NB4 (cell line): ENCODE measurements at regions not wholly inside any gene's neighbourhood (a gene's known extent, or its start where the extent isn't known, plus 50 kb on each side); places are given as distances from the start of the nearest gene placed in this dataset.

ENCODE experiments used
- DNase-seq: peaks from one replicate; pipeline ENCODE4 v3.0.0; 2010; ENCODE audit warnings: low read depth
- H3K4me3 ChIP-seq: one replicate; pipeline ENCODE4 v1.5.1; 2011; ENCODE audit warnings: mild to moderate bottlenecking, low read depth, low read length, moderate library complexity
- MYC ChIP-seq: IDR thresholded peaks from 2 replicates; pipeline ENCODE4 v1.6.1; 2011; ENCODE audit warnings: low read depth, low read length
- POLR2A ChIP-seq: IDR thresholded peaks from 2 replicates; pipeline ENCODE4 v1.6.1; 2011; ENCODE audit warnings: mild to moderate bottlenecking; ENCODE audit not compliant: insufficient read length; ENCODE audit errors: extremely low read depth
- TF ChIP-seq, protein P1 (sequence below): IDR thresholded peaks from 2 replicates; pipeline ENCODE4 v1.6.1; 2011; ENCODE audit warnings: low read depth, low read length
- TF ChIP-seq, protein P2 (sequence below): IDR thresholded peaks from one replicate; pipeline ENCODE4 v1.5.1; 2012; ENCODE audit warnings: low read depth, low read length

DNA sequence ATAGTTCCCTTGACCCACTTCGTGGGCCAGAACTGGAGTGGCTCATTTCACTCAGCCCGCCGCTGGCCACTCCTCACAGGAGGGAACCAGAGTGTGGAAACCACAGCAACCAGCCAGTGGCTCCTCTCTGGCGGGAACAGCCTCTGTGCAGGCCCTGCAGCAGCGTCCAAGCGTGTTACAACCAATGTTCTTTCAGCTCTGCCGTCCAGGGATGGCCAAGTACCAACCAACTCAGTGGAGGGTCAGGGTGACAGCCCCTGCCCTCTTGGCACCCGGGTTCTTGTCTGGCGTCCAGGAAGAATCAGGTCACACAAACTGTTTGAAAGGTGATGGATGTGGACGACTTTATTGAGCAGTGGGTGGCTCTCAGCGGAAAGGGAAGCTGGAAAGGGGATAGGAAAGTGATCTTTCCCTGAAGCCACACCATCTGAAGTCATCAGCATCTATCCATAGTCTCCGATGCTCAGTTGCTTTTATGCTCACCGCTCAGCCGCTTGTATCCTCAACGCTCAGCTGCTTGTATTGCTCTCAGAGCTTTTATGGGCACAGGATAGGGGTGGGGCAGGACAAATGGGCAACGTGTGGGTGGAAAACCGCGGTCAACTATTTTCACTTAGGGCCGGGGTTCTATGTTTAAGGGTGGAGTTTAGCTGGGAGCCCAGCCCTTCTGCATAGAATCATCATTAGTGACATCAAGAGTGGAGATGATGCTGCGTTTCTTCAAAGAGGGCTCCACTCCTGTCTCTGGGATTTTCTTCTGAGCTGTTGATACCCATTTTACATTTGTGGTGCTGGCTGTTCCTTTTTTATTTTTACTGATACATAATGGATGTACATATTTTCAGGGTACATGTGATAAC, 250.2 kb downstream of the RRAGC start:
- no peak overlapping the region for H3K4me3 ChIP-seq
- TF ChIP-seq, protein P1, sequence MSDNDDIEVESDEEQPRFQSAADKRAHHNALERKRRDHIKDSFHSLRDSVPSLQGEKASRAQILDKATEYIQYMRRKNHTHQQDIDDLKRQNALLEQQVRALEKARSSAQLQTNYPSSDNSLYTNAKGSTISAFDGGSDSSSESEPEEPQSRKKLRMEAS, result no peak
- TF ChIP-seq POLR2A (no peak), MYC (no peak)
- TF ChIP-seq, protein P2, sequence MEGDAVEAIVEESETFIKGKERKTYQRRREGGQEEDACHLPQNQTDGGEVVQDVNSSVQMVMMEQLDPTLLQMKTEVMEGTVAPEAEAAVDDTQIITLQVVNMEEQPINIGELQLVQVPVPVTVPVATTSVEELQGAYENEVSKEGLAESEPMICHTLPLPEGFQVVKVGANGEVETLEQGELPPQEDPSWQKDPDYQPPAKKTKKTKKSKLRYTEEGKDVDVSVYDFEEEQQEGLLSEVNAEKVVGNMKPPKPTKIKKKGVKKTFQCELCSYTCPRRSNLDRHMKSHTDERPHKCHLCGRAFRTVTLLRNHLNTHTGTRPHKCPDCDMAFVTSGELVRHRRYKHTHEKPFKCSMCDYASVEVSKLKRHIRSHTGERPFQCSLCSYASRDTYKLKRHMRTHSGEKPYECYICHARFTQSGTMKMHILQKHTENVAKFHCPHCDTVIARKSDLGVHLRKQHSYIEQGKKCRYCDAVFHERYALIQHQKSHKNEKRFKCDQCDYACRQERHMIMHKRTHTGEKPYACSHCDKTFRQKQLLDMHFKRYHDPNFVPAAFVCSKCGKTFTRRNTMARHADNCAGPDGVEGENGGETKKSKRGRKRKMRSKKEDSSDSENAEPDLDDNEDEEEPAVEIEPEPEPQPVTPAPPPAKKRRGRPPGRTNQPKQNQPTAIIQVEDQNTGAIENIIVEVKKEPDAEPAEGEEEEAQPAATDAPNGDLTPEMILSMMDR, result no peak
- DNase-seq, result no peak

DNA sequence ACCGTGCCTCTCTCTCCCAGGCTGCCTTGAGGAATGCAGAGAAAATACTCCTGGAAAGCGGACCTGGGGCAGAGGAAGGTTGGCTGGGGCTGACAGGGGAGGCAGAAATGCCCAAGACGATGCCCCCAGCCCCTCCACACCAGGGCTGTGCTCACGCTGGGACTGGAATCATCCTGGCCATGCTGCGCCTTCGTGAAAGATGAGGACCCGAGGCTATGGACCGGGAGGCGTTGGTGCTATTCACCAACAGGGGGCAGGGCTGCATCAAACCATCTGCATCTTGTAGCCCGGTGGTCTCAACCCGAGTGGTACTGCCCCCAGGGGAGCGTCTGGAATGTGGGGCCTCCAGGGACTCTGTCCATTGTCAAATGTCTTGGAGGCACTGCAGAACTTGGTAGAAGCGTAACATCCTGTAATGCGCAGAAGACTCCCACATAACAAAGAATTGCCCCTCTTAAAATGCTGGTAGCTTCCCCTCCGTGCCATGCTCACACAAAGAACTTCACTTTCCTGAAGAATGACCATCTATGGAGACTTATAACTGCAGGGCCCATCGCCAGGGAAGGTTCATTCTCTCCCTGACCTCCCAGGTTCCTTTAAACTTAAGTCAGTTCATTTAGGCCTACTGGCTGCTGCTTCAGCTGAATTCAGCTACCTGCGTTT, 251.2 kb downstream of the RRAGC start:
- TF ChIP-seq, protein P2, result peak; percentile 62
- TF ChIP-seq, protein P1, result no peak
- DNase-seq, result peak; percentile 44
- no peak overlapping the region for H3K4me3 ChIP-seq

DNA sequence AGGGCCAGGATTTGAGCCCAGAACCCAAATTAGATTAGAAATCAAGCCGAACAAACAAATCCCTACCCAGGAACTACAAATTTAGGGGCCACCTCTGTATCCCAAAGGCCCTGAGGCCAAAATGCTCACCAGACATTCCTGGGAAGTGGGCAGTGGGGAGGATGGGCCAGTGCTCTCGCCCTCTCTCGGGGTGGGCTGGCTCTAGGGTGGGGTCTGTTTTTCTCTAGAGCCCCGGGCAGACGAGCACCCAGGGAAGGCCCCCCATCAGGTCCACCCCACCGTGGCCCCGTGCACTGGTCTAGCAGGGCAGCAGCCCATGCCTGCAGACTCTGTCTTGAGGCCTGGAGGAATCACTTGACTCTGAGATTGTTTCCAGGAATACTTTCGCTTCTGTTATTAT, 252.0 kb downstream of the RRAGC start:
- TF ChIP-seq, protein P1, result no peak
- TF ChIP-seq, protein P2, result no peak
- TF ChIP-seq MYC (no peak), POLR2A (no peak)
- H3K4me3 ChIP-seq, result no peak overlapping the region
- no peak for DNase-seq

DNA sequence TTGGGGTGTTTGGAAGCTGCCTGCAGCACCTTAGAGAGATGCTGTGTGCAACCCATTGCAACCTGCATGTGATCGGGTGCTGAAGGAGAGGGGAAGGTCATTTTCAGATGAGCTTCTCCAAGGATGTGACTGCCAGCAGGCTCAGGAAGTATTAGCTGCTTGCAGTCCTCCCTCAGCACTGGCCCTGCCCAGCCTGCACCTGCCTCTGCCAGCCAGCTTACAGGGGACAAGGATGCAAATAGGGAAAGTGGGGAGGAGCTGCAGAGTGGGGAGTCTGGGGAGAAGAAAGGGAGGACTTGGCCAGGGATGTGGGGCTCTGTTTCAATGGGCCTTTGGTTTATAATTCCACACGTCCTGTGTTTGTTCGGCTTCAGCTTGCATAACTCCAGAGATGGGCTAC, 254.5 kb downstream of the RRAGC start:
- no peak for DNase-seq
- TF ChIP-seq, protein P1, result no peak
- no peak for TF ChIP-seq POLR2A
- TF ChIP-seq MYC, result no peak
- H3K4me3 ChIP-seq, result no peak overlapping the region

DNA sequence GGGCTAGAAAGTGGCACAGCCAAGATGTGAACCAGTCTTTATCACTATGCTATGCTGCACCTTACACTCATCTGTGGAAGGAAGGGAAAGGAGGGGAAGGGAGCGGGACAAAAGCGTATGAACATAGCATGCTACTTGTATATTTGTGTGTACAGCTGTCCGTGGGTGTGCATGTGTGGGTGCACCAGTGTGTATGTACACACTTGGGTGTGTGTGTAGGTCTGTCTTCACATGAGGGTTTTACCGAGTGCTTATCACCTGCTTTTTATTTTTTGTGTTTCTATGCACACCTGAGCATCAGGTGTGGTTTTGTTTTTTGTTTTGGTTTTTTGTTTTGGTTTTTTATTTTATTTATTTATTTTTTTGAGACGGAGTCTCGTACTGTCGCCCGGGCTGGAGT, 255.7 kb downstream of the RRAGC start:
- DNase-seq, result no peak
- TF ChIP-seq, protein P1, result no peak
- no peak for TF ChIP-seq POLR2A
- TF ChIP-seq, protein P2, result no peak
- TF ChIP-seq MYC, result no peak
- H3K4me3 ChIP-seq, result no peak overlapping the region

DNA sequence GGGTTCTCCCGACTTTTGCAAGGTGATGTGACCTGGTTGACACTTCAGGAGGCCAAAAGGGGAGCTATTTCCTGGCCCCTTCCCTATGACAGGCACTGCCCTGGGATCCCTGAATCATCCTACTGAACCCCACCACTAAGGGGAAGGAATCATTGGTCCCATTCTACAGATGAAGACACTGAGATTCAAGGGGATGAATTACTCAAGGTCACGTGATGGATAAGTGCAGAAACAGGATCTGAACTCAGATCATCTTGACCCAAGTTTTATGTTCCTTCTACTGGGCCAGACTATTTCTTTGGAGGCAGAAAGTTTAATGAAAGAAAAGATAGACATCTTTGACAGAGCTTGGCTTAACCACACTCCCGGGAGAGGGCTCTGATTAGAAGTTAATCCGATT, 258.7 kb downstream of the RRAGC start:
- no peak for TF ChIP-seq POLR2A
- TF ChIP-seq MYC, result no peak
- no peak overlapping the region for H3K4me3 ChIP-seq
- no peak for DNase-seq
